Activated CD4-positive, CD25-positive, alpha-beta regulatory T cell treated with anti-CD3 and anti-CD28 coated beads, Interleukin-2, amount 50 U/mL, for 16 hours (primary cell): ENCODE measurements at regions not wholly inside any gene's neighbourhood (a gene's known extent, or its start where the extent isn't known, plus 50 kb on each side); places are given as distances from the start of the nearest gene placed in this dataset.
"Not testable (repeated sequence)": the region's sequence is repeated elsewhere in the genome, so short reads cannot be mapped to it uniquely, and the experiment has no call there.

Experiments
- DNase-seq: peaks from one replicate; pipeline ENCODE4 v3.0.0-alpha.2; 2020; ENCODE audit warnings: low read depth, low spot score

DNA sequence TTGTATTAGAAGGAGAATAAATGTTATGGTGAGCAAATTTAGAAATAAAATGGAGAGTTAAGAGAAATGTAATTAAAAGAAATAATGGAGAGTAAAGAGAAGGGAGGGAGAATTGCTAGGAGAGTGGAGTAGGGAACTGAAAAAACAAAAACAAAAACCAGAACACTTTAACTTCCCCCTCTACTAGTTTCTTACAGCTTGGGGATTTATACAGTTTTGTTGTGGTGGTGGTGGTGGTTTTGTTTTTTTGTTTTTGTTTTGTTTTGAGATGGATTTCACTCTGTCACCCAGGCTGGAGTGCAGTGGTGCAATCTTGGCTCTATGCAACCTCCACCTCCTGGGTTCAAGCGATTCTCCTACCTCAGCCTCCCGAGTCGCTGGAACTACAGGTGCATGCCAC lies 322.4 kb downstream of the TMEM167A start:
- DNase-seq: no peak

GRCh38 chr5:82754036-82754746 lies 323.0 kb downstream of the TMEM167A start:
- DNase-seq: no peak

GRCh38 chr5:82753374-82753773 lies 323.8 kb downstream of the TMEM167A start:
- DNase-seq: no peak

- DNase-seq: no peak
Measured at GRCh38 chr5:82749461-82749820, 327.8 kb downstream of the TMEM167A start.

DNA sequence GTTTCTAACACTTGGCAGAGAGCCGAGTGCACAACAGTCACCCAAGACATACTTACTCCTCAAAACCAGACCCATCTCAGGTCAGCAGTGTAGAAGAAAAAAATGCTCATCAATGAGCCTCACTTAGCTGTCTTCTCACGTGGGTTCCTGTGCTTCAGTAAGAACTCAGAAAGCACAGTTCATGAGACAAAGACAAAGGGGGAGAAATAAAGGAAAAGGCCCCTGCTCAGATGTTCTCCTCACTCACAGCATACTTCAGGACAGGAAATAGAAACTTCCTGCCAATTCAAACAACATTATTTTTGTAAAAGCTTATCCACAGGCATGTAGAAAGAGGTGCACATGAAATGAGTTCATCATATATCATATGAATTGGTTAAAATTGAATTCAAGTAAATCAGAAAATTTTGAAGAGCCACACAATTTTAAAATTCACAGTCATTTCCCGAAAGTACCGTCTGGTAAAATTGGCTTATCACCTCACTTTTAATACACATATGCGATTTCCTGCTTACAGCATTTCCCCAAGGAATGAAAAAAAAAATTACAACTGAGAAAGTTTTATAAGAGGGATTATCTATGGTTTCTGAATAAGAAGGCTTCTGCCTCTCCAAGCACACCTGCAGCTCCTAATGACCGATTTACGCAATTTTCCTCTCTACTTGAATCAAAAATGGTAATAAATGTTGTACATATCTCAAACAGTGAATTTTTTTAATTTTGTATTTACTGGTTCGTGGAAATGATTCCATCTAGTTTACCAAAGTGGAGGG lies 328.3 kb downstream of the TMEM167A start:
- DNase-seq: no peak

- DNase-seq: no peak
Measured at GRCh38 chr5:82747986-82748385, 329.2 kb downstream of the TMEM167A start.

DNA sequence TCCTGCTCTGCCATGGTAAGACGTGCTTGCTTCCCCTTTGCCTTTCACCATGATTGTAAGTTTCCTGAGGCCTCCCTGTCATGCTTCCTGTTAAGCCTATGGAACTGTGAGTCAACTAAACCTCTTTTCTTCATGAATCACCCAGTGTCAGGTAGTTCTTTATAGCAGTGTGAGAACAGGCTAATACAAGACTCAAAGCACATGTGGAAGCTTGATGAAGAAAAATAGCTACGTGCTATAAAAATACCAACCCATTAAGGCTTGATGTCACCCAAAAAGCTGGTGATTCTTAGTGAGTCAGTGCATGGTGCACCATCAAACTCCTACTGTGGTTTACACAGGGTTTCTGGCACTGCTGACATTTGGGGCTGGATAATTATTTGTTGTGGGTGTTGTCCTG lies 332.2 kb downstream of the TMEM167A start:
- DNase-seq: no peak

DNA sequence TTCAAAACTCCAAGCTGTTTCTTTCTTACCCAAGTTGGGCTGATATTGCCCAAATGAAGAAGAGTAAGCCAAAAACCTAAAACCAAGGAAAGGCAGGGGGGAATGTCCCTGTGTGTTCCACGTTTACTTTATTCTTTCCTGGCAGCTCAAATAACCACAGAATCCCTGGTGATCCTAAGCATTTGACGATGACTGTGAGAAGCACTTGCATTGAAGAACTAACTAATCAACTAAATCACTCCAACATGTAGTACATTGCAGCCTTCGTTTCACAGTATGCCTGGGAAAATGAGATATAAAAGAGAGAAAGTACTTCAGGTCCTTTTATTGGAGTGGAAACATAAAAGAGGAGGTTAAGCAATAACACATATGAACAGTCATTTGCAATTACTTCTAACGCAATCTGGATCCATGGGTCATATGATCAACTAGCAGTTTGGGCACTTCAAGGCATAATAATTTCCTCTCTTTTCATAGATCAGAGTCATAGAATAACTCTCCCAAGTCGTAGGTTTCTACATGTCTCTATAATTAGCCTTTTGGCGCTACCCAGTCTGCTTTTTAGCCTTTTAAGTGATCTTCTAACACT lies 338.4 kb downstream of the TMEM167A start:
- DNase-seq: no peak

DNA sequence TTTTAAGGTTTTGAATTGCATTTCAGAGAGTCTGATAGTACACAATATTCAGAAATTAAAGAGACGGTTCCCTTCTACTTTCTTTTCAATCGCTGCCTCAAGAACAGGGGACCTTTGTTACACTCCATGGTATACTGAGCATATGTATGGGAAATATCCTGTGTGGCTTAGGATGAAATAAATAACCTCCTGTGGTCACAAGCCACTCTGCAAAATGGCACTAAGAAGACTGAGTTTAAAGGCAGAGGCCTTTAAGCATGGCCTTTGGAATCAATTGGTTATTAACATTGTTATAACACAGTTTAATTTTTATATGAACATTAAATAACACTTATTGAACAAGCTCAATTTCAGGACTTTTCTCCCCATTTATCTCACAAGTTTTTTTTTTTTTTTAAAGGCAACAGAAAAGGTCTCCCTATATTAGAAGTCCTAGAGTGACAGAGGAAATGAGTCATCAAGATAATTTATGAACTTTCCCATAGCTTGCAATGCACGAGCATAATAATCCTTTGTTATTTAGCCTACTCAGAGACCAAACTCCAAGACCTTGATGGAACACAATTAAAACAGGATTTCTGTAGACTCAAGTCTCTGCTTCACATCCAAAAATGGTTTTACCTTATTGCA lies 341.9 kb downstream of the TMEM167A start:
- no peak for DNase-seq

DNA sequence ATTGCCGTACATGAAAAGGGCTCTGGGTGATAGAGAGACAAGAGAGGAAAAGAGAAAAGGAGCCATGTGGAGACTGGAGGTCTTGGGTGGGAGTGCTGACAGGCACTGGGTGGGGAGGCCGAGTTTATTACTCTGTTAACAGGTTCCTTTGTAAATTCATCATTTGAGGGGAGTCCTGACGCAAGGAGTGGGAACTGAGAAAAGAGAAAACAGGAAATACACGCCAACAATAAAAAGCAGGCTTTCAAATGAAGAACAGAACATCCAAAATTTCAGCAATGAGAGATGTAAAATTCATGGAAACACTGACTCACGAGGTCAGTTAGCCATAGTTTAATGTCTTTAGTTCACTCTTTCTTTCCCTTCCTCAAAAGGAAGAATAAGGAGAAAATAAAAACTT lies 342.8 kb downstream of the TMEM167A start:
- no peak for DNase-seq

DNA sequence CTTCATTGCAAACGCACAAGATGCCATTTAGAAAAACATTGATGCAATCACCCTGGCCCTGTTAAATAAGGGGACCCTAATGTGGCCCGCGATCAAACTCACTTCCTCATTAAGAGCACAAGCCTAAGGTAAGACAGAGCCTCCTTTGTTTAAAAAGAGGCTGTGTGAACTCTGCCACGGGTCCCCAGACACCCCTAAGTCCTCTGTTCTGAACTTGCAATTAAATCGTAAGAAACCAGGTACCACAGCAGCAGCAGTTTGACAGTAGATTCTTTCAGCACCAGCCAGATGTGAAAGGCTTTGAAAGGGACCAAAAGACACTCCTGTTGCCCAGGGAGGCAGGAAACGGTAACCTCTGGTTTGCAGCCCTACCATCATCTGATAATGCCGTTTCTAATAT lies 346.3 kb downstream of the TMEM167A start:
- no peak for DNase-seq

- DNase-seq: no peak
Measured at GRCh38 chr5:82728926-82729702, 348.1 kb downstream of the TMEM167A start.

DNA sequence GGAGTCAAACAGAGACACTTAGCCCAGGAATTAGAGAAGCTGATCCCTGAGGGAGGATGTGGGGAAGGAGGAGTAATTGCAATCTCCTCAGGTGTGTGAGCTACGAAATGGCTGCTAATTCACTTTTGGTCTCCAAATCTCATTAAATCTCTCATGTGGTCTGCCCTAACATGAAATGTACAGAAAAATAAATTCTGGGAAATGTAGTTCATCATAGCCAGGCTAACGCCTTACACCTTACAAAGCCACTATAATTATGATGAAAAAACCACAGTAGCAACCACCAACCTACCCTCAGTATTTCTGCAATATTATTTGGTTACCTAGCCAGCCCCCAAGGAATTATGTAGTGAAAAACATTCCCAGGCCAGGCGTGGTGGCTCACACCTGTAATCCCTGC lies 354.0 kb downstream of the TMEM167A start:
- DNase-seq: no peak

DNA sequence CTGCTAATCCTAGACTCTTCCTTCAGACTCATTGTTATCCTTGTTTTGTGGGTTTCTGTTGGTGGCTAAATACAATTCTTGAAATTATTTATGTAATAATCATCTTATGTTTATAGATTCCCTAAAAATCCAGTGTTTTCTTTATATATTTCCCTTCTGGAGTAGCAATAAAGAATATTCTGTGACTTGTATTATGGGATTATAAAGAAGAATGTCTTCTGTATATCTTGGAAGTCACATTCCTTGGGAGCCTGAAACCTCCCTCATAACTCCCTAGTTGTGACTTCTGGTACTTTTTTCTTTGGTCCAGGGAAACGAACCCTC lies 356.1 kb downstream of the TMEM167A start:
- DNase-seq: no peak

- no peak for DNase-seq
Measured at GRCh38 chr5:82720213-82721086, 356.7 kb downstream of the TMEM167A start.

DNA sequence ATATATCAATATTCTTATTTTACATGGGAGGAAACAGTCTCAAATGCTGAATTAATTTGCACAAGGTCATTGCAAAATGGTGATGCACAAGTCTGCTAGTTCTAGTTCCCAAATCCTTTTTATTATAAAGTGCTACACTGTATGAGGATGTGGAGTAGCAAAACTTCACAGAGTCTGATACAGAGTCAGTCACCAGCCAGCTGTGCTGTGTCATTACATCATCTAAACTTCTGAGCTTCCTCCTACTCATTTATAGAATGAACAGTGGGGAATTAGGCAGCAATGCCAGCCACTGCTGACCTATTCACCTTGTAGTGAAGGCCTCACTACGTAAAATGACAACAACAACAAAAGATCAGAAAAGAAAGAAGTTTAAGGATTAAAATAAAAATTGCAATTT lies 357.8 kb downstream of the TMEM167A start:
- no peak for DNase-seq

- no peak for DNase-seq
Measured at GRCh38 chr5:82717738-82718137, 359.5 kb downstream of the TMEM167A start.

GRCh38 chr5:82714732-82715131 lies 362.5 kb downstream of the TMEM167A start:
- DNase-seq: not testable (repeated sequence)

- DNase-seq: no peak
Measured at GRCh38 chr5:82713811-82714210, 363.4 kb downstream of the TMEM167A start.

GRCh38 chr5:82707741-82708140 lies 369.5 kb downstream of the TMEM167A start:
- DNase-seq: no peak

- no peak for DNase-seq
Measured at GRCh38 chr5:82704381-82704780, 372.8 kb downstream of the TMEM167A start.
